Vagina (tissue), 2 donors: ENCODE measurements at regions not wholly inside any gene's neighbourhood (a gene's known extent, or its start where the extent isn't known, plus 50 kb on each side); places are given as distances from the start of the nearest gene placed in this dataset.

Experiments
- DNase-seq, 2 donors: peaks; one replicate each; pipeline ENCODE4 v3.0.0-alpha.2; 2017; ENCODE audit errors: extremely low spot score in 2 of 2
- H3K27ac ChIP-seq: fragments of 200-600 bp; sonication (generic); one replicate; pipeline ENCODE4 v1.5.1; 2019
- H3K27me3 ChIP-seq: fragments of 200-600 bp; sonication (generic); one replicate; pipeline ENCODE4 v1.5.1; 2019
- H3K36me3 ChIP-seq, 2 donors: fragments of 200-600 bp; sonication (generic); one replicate each; pipeline ENCODE4 v1.5.1; 2017 to 2019
- H3K4me1 ChIP-seq: fragments of 200-600 bp; sonication (generic); one replicate; pipeline ENCODE4 v1.5.1; 2019
- H3K4me3 ChIP-seq, 2 donors: fragments of 200-600 bp; sonication (generic); 1 replicate in 1 of 2; 2 replicates in 1 of 2; pipeline ENCODE4 v1.5.1; 2016 to 2019
- H3K9me3 ChIP-seq: fragments of 200-600 bp; sonication (generic); one replicate; pipeline ENCODE4 v1.5.1; 2019
- CTCF ChIP-seq, 3 experiments: fragments of 450-650 bp in 2 of 3; fragments of 200-600 bp in 1 of 3; sonication (generic) in 1 of 3; IDR thresholded peaks; one replicate each; pipeline ENCODE4 v1.5.1; 2017 to 2019; ENCODE audit warnings: antibody characterized with exemption in 3 of 3, mild to moderate bottlenecking in 2 of 3, moderate library complexity in 2 of 3
- POLR2A ChIP-seq, 2 donors: fragments of 450-650 bp; IDR thresholded peaks; one replicate each; pipeline ENCODE4 v1.6.1; 2017; ENCODE audit warnings: antibody characterized with exemption in 2 of 2, mild to moderate bottlenecking in 2 of 2, moderate library complexity in 2 of 2
- POLR2AphosphoS5 ChIP-seq, 2 donors: sonication (generic); formaldehyde crosslinking; IDR thresholded peaks; one replicate each; pipeline ENCODE4 v1.9.0; 2017; ENCODE audit warnings: antibody characterized with exemption in 2 of 2, mild to moderate bottlenecking in 2 of 2, low read depth in 1 of 2; ENCODE audit not compliant: insufficient read depth in 1 of 2
- intact Hi-C: fragments of 100-400 bp; cut with DNase I; formaldehyde crosslinking; loops from one replicate; pipeline ENCODE4 v1.15.1; 2023

GRCh38 chr4:28402751-28403150 is 1542.1 kb downstream of the STIM2 start:
- no peak for DNase-seq
- intact Hi-C loops, result no loop called here
- Histone ChIP-seq H3K27me3 (no peaks in the 10 kb centered on the region), H3K9me3 (no peaks in the 10 kb centered on the region), H3K4me3 (no peak overlapping the region), H3K36me3 (no peaks in the 10 kb centered on the region), H3K4me1 (no peaks in the 10 kb centered on the region), H3K27ac (no peak overlapping the region)
- TF ChIP-seq POLR2AphosphoS5 (IDR thresholded peaks at IDR 0.05; ENCODE audit: insufficient read depth in 1 of 2, low read depth in 1 of 2) (no peak), CTCF (IDR thresholded peaks at IDR 0.05) (no peak), POLR2A (IDR thresholded peaks at IDR 0.05) (no peak)

GRCh38 chr4:28421221-28421620 is 1560.6 kb downstream of the STIM2 start:
- Histone ChIP-seq H3K4me1 (no peaks in the 10 kb centered on the region), H3K36me3 (no peaks in the 10 kb centered on the region), H3K27ac (no peak overlapping the region), H3K4me3 (no peak overlapping the region), H3K27me3 (no peaks in the 10 kb centered on the region), H3K9me3 (no peaks in the 10 kb centered on the region)
- TF ChIP-seq POLR2AphosphoS5 (IDR thresholded peaks at IDR 0.05; ENCODE audit: insufficient read depth in 1 of 2, low read depth in 1 of 2) (no peak), POLR2A (IDR thresholded peaks at IDR 0.05) (no peak), CTCF (IDR thresholded peaks at IDR 0.05) (no peak)
- DNase-seq, result no peak
- intact Hi-C loops, result no loop called here

GRCh38 chr4:28426251-28426650 is 1565.6 kb downstream of the STIM2 start:
- no peaks in the 10 kb centered on the region for H3K27me3 ChIP-seq
- H3K27ac ChIP-seq, result no peak overlapping the region
- no peak for DNase-seq
- no peaks in the 10 kb centered on the region for H3K4me1 ChIP-seq
- H3K4me3 ChIP-seq, result no peak overlapping the region
- intact Hi-C loops, result no loop called here
- H3K36me3 ChIP-seq, result no peaks in the 10 kb centered on the region
- TF ChIP-seq POLR2A (IDR thresholded peaks at IDR 0.05), result no peak
- no peak for TF ChIP-seq POLR2AphosphoS5 (IDR thresholded peaks at IDR 0.05; ENCODE audit: insufficient read depth in 1 of 2, low read depth in 1 of 2)
- no peak for TF ChIP-seq CTCF (IDR thresholded peaks at IDR 0.05)
- H3K9me3 ChIP-seq, result no peaks in the 10 kb centered on the region

GRCh38 chr4:28427306-28428085 is 1566.9 kb downstream of the STIM2 start:
- no peaks in the 10 kb centered on the region for H3K27me3 ChIP-seq
- H3K4me3 ChIP-seq, result no peak overlapping the region
- H3K36me3 ChIP-seq, result no peaks in the 10 kb centered on the region
- intact Hi-C loops, result no loop called here
- H3K9me3 ChIP-seq, result no peaks in the 10 kb centered on the region
- H3K27ac ChIP-seq, result no peak overlapping the region
- DNase-seq, result no peak
- TF ChIP-seq POLR2AphosphoS5 (IDR thresholded peaks at IDR 0.05; ENCODE audit: insufficient read depth in 1 of 2, low read depth in 1 of 2) (no peak), POLR2A (IDR thresholded peaks at IDR 0.05) (no peak), CTCF (IDR thresholded peaks at IDR 0.05) (no peak)
- H3K4me1 ChIP-seq, result no peaks in the 10 kb centered on the region

- intact Hi-C loops, result no loop called here
- DNase-seq, result no peak
- Histone ChIP-seq H3K9me3 (no peaks in the 10 kb centered on the region), H3K4me3 (no peak overlapping the region), H3K27me3 (no peaks in the 10 kb centered on the region), H3K36me3 (no peaks in the 10 kb centered on the region), H3K4me1 (no peaks in the 10 kb centered on the region), H3K27ac (no peak overlapping the region)
- TF ChIP-seq POLR2A (IDR thresholded peaks at IDR 0.05) (no peak), POLR2AphosphoS5 (IDR thresholded peaks at IDR 0.05; ENCODE audit: insufficient read depth in 1 of 2, low read depth in 1 of 2) (no peak), CTCF (IDR thresholded peaks at IDR 0.05) (no peak)
These were observed 1571.8 kb downstream of the STIM2 start for GRCh38 chr4:28432348-28433025.
